Epithelial cell of esophagus (primary cell): ENCODE measurements at regions not wholly inside any gene's neighbourhood (a gene's known extent, or its start where the extent isn't known, plus 50 kb on each side); places are given as distances from the start of the nearest gene placed in this dataset.

Experiments
- DNase-seq: peaks from one replicate; pipeline ENCODE4 v3.0.0; 2010; ENCODE audit warnings: low read depth
- H3K4me3 ChIP-seq: 2 replicates; pipeline ENCODE4 v1.5.1; 2011; ENCODE audit warnings: mild to moderate bottlenecking, low read length, control low read depth
- TF ChIP-seq, protein P1 (sequence below): IDR thresholded peaks from 2 replicates; pipeline ENCODE4 v1.5.1; 2011; ENCODE audit warnings: low read depth, mild to moderate bottlenecking, low read length, control low read depth, inconsistent platforms; ENCODE audit not compliant: insufficient read depth; ENCODE audit errors: missing control alignments

DNA sequence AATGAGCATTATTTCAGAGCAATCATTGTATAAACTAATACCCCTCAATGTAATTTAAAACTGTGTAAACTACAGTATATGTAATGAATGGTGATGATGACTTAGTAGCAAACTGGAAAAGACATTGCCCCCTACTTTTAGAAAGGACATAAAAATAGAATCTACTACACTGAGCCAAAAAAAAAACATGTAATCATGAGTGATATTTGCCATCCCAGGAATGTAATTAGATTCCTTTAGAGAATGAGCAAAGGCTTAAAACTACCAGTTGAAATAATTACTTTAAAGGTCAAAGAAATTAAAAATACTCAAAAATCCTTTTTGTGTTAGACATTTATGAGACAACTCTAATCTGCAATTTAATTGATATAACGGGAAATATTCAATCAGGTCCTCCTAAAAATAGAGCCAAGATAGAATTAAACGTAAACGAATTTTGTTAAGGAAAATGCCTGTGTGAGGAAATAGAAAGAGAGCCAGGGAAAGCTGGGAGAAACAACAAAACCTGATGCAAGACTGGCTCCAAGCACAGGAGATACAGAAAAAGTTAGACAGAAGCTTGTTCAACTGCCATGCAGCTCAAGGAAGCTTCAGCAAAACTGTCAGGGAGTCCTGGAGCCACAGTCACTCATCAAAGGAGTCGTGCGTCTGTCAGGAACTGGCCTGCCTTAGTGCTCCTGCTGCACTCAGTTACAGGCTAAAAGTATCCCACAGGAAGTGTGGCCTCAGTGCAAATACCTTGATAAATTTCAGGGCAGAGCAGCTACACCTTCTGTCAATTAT lies 655.7 kb upstream of the INTU start:
- DNase-seq, result no peak
- no peak overlapping the region for H3K4me3 ChIP-seq
- TF ChIP-seq, protein P1, sequence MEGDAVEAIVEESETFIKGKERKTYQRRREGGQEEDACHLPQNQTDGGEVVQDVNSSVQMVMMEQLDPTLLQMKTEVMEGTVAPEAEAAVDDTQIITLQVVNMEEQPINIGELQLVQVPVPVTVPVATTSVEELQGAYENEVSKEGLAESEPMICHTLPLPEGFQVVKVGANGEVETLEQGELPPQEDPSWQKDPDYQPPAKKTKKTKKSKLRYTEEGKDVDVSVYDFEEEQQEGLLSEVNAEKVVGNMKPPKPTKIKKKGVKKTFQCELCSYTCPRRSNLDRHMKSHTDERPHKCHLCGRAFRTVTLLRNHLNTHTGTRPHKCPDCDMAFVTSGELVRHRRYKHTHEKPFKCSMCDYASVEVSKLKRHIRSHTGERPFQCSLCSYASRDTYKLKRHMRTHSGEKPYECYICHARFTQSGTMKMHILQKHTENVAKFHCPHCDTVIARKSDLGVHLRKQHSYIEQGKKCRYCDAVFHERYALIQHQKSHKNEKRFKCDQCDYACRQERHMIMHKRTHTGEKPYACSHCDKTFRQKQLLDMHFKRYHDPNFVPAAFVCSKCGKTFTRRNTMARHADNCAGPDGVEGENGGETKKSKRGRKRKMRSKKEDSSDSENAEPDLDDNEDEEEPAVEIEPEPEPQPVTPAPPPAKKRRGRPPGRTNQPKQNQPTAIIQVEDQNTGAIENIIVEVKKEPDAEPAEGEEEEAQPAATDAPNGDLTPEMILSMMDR, result no peak

- TF ChIP-seq, protein P1, result no peak
- no peak for DNase-seq
- H3K4me3 ChIP-seq, result no peak overlapping the region
These were observed 646.8 kb upstream of the INTU start for GRCh38 chr4:126986005-126986404.

DNA sequence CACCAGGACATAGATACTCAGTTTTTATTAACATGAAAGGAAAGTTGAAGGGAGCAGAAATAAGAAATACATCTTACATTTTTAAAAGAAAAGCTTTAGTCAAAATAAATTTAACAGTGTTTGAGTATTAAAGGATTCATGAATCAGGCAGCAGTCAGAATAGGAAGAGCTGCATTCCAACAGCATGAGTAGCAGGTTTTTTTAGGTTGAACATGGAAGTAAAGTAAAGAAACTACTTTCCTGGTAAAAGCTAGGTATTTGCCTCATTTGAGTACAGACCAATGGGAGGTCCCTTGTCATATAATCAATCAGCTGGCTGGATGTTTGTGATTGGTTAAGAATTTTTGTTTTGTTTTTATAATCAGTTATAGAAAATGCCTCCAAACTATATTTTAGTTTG lies 645.9 kb upstream of the INTU start:
- DNase-seq, result peak; percentile 65

GRCh38 chr4:126991965-126992364 lies 640.8 kb upstream of the INTU start:
- TF ChIP-seq, protein P1, result no peak
- H3K4me3 ChIP-seq, result no peak overlapping the region
- DNase-seq, result peak; percentile 10

More for the DNA sequence above, 645.9 kb upstream of the INTU start:
- no peak overlapping the region for H3K4me3 ChIP-seq
- TF ChIP-seq, protein P1, result no peak

GRCh38 chr4:126992910-126993309 lies 639.8 kb upstream of the INTU start:
- DNase-seq, result no peak
- TF ChIP-seq, protein P1, result no peak
- no peak overlapping the region for H3K4me3 ChIP-seq

DNA sequence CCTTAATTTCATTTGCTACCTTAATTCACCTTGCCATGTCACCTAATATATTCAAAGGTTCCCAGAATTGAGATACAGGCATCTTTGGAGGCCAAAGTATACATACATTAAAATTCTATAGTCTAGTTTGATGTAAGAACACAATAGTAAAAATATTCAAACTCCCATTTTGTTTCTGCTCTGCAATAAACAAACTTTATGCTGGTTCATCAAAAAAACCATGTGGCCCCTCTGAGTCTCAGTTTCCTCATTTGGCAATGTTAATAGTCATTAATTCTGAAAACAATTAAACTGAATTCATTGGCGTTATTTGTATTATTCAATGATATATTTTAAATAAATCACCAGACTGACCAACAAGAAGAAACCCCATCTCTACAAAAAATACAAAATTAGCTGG lies 639.4 kb upstream of the INTU start:
- TF ChIP-seq, protein P1, result no peak
- DNase-seq, result no peak
- H3K4me3 ChIP-seq, result no peak overlapping the region

DNA sequence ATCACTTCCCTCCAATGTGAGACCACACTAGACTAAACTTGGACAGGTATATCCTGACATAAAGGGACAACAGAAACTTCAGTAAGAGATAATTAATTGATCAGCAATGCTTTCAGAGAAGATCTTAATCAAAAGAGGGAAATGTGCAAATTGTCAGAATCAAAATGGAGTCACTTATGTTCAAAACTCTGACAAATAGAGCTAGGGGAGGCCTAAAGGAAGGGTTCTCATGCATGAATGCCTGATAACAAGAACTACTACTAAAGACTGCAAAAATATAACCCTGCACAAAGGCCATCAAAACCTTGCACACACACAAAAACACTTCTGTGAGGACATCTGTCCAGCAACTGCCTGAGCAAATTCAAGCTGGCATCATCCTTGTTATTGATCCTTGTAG lies 637.5 kb upstream of the INTU start:
- TF ChIP-seq, protein P1, result no peak
- H3K4me3 ChIP-seq, result no peak overlapping the region
- DNase-seq, result no peak
